Liver (tissue), 8 donors: ENCODE measurements at regions not wholly inside any gene's neighbourhood (a gene's known extent, or its start where the extent isn't known, plus 50 kb on each side); places are given as distances from the start of the nearest gene placed in this dataset.

Experiments
- DNase-seq: peaks from one replicate; pipeline ENCODE4 v3.0.0-alpha.2; 2017; ENCODE audit warnings: low spot score
- H3K27ac ChIP-seq, 2 donors: one replicate each; pipeline ENCODE4 v1.7.0; 2013; ENCODE audit warnings: inconsistent platforms in 2 of 2, low read length in 2 of 2, control low read depth in 1 of 2, low read depth in 1 of 2, mild to moderate bottlenecking in 1 of 2
- H3K27me3 ChIP-seq, 4 donors: one replicate each; pipeline versions ENCODE4 v1.6.1 to v1.7.0; 2013; ENCODE audit warnings: low read length in 3 of 4, inconsistent platforms in 1 of 4, mild to moderate bottlenecking in 1 of 4, moderate library complexity in 1 of 4; ENCODE audit not compliant: control insufficient read depth in 4 of 4, insufficient read depth in 4 of 4
- H3K36me3 ChIP-seq, 4 donors: one replicate each; pipeline versions ENCODE4 v1.6.1 to v1.7.0; 2013; ENCODE audit warnings: low read length in 3 of 4, mild to moderate bottlenecking in 3 of 4, low read depth in 1 of 4, moderate library complexity in 1 of 4; ENCODE audit not compliant: control insufficient read depth in 4 of 4, insufficient read depth in 3 of 4
- H3K4me1 ChIP-seq, 4 donors: one replicate each; pipeline versions ENCODE4 v1.6.1 to v1.7.0; 2013; ENCODE audit warnings: low read length in 3 of 4, mild to moderate bottlenecking in 3 of 4, moderate library complexity in 1 of 4; ENCODE audit not compliant: control insufficient read depth in 4 of 4, insufficient read depth in 4 of 4
- H3K4me3 ChIP-seq, 3 donors: one replicate each; pipeline versions ENCODE4 v1.6.1 to v1.7.0; 2013; ENCODE audit warnings: low read length in 3 of 3, control low read depth in 1 of 3, low read depth in 1 of 3, mild to moderate bottlenecking in 1 of 3
- H3K9ac ChIP-seq, 2 donors: one replicate each; pipeline ENCODE4 v1.7.0; 2013; ENCODE audit warnings: low read length in 2 of 2, mild to moderate bottlenecking in 2 of 2, moderate library complexity in 2 of 2, control low read depth in 1 of 2, low read depth in 1 of 2
- H3K9me3 ChIP-seq, 4 donors: one replicate each; pipeline versions ENCODE4 v1.6.1 to v1.7.0; 2013; ENCODE audit warnings: low read length in 3 of 4; ENCODE audit not compliant: control insufficient read depth in 4 of 4
- ATF3 ChIP-seq: IDR thresholded peaks from 2 replicates; pipeline ENCODE4 v1.6.1; 2016; ENCODE audit warnings: antibody characterized with exemption
- EGR1 ChIP-seq, 2 donors: IDR thresholded peaks; 2 replicates each; pipeline ENCODE4 v1.6.1; 2016 to 2018; ENCODE audit warnings: antibody characterized with exemption in 2 of 2, low read depth in 2 of 2
- FOXA1 ChIP-seq: IDR thresholded peaks from 2 replicates; pipeline ENCODE4 v1.6.1; 2016; ENCODE audit warnings: antibody characterized with exemption
- FOXA2 ChIP-seq: IDR thresholded peaks from 2 replicates; pipeline ENCODE4 v1.6.1; 2016; ENCODE audit warnings: antibody characterized with exemption
- GABPA ChIP-seq, 2 donors: IDR thresholded peaks in 1 of 2; conservative IDR thresholded peaks in 1 of 2; 2 replicates each; pipeline ENCODE4 v1.6.1; 2016; ENCODE audit warnings: antibody characterized with exemption in 2 of 2, mild to moderate bottlenecking in 1 of 2, moderate library complexity in 1 of 2
- HNF4A ChIP-seq, 2 donors: conservative IDR thresholded peaks; 2 replicates each; pipeline ENCODE4 v1.6.1; 2016; ENCODE audit warnings: antibody characterized with exemption in 2 of 2, mild to moderate bottlenecking in 2 of 2
- HNF4G ChIP-seq: IDR thresholded peaks from 2 replicates; pipeline ENCODE4 v1.6.1; 2016; ENCODE audit warnings: antibody characterized with exemption
- JUND ChIP-seq, 2 donors: IDR thresholded peaks; 2 replicates each; pipeline ENCODE4 v1.6.1; 2016; ENCODE audit warnings: antibody characterized with exemption in 2 of 2
- NR2F2 ChIP-seq: IDR thresholded peaks from 2 replicates; pipeline ENCODE4 v1.6.1; 2016; ENCODE audit warnings: antibody characterized with exemption
- RAD21 ChIP-seq, 2 donors: IDR thresholded peaks; 2 replicates each; pipeline ENCODE4 v1.6.1; 2016; ENCODE audit warnings: antibody characterized with exemption in 2 of 2, mild to moderate bottlenecking in 2 of 2
- RXRA ChIP-seq, 2 donors: IDR thresholded peaks; 2 replicates each; pipeline ENCODE4 v1.6.1; 2017 to 2018; ENCODE audit warnings: antibody characterized with exemption in 2 of 2, mild to moderate bottlenecking in 1 of 2
- SP1 ChIP-seq: IDR thresholded peaks from 2 replicates; pipeline ENCODE4 v1.6.1; 2018; ENCODE audit warnings: antibody characterized with exemption, mild to moderate bottlenecking
- TAF1 ChIP-seq: conservative IDR thresholded peaks from 2 replicates; pipeline ENCODE4 v1.6.1; 2016; ENCODE audit warnings: antibody characterized with exemption, mild to moderate bottlenecking
- YY1 ChIP-seq: IDR thresholded peaks from 2 replicates; pipeline ENCODE4 v1.6.1; 2016; ENCODE audit warnings: antibody characterized with exemption, mild to moderate bottlenecking
- ZBTB33 ChIP-seq: IDR thresholded peaks from 2 replicates; pipeline ENCODE4 v1.6.1; 2016; ENCODE audit warnings: antibody characterized with exemption
- WGBS: extraction: QIAGEN DNeasy Blood & Tissue Kit; methylation state at CpG from one replicate; pipeline ENCODE4 v1.1.7; 2013; 5-methylcytosine and 5-hydroxymethylcytosine counted together
- TF ChIP-seq, protein P1 (sequence below): fragments of 150-350 bp; IDR thresholded peaks from 2 replicates; pipeline ENCODE4 v1.5.1; 2017; ENCODE audit warnings: improper control_type of control experiment, low read depth, low read length; ENCODE audit not compliant: missing input control
- TF ChIP-seq, protein P2 (sequence below): IDR thresholded peaks from 2 replicates; pipeline ENCODE4 v1.6.1; 2016; ENCODE audit warnings: antibody characterized with exemption
- TF ChIP-seq, protein P3 (sequence below): IDR thresholded peaks from 2 replicates; pipeline ENCODE4 v1.6.1; 2016; ENCODE audit warnings: antibody characterized with exemption, mild to moderate bottlenecking
- donor health status: healthy.
- donor health status: healthy.
- donor health status: healthy.
- donor health status: healthy.
- donor health status: healthy.

- TF ChIP-seq GABPA (IDR thresholded peaks at IDR 0.05 in 1 of 2, conservative IDR thresholded peaks at IDR 0.05 in 1 of 2) (no peak), HNF4A (conservative IDR thresholded peaks at IDR 0.05) (no peak), FOXA1 (no peak), RAD21 (IDR thresholded peaks at IDR 0.05) (no peak), SP1 (no peak), EGR1 (IDR thresholded peaks at IDR 0.05; ENCODE audit: low read depth in 2 of 2) (no peak), JUND (IDR thresholded peaks at IDR 0.05) (no peak), YY1 (no peak), HNF4G (no peak), ATF3 (no peak), ZBTB33 (no peak), TAF1 (no peak), FOXA2 (no peak), RXRA (IDR thresholded peaks at IDR 0.05) (no peak), NR2F2 (no peak)
- TF ChIP-seq, protein P1, sequence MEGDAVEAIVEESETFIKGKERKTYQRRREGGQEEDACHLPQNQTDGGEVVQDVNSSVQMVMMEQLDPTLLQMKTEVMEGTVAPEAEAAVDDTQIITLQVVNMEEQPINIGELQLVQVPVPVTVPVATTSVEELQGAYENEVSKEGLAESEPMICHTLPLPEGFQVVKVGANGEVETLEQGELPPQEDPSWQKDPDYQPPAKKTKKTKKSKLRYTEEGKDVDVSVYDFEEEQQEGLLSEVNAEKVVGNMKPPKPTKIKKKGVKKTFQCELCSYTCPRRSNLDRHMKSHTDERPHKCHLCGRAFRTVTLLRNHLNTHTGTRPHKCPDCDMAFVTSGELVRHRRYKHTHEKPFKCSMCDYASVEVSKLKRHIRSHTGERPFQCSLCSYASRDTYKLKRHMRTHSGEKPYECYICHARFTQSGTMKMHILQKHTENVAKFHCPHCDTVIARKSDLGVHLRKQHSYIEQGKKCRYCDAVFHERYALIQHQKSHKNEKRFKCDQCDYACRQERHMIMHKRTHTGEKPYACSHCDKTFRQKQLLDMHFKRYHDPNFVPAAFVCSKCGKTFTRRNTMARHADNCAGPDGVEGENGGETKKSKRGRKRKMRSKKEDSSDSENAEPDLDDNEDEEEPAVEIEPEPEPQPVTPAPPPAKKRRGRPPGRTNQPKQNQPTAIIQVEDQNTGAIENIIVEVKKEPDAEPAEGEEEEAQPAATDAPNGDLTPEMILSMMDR = no peak
- TF ChIP-seq, protein P2, sequence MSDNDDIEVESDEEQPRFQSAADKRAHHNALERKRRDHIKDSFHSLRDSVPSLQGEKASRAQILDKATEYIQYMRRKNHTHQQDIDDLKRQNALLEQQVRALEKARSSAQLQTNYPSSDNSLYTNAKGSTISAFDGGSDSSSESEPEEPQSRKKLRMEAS = no peak
- TF ChIP-seq, protein P3, sequence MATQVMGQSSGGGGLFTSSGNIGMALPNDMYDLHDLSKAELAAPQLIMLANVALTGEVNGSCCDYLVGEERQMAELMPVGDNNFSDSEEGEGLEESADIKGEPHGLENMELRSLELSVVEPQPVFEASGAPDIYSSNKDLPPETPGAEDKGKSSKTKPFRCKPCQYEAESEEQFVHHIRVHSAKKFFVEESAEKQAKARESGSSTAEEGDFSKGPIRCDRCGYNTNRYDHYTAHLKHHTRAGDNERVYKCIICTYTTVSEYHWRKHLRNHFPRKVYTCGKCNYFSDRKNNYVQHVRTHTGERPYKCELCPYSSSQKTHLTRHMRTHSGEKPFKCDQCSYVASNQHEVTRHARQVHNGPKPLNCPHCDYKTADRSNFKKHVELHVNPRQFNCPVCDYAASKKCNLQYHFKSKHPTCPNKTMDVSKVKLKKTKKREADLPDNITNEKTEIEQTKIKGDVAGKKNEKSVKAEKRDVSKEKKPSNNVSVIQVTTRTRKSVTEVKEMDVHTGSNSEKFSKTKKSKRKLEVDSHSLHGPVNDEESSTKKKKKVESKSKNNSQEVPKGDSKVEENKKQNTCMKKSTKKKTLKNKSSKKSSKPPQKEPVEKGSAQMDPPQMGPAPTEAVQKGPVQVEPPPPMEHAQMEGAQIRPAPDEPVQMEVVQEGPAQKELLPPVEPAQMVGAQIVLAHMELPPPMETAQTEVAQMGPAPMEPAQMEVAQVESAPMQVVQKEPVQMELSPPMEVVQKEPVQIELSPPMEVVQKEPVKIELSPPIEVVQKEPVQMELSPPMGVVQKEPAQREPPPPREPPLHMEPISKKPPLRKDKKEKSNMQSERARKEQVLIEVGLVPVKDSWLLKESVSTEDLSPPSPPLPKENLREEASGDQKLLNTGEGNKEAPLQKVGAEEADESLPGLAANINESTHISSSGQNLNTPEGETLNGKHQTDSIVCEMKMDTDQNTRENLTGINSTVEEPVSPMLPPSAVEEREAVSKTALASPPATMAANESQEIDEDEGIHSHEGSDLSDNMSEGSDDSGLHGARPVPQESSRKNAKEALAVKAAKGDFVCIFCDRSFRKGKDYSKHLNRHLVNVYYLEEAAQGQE = no peak
- DNase-seq = no peak
- 67% methylated on average over 9 of the region's 9 CpGs for WGBS
- no peaks in the 10 kb centered on the region for H3K9me3 ChIP-seq
- no peaks in the 10 kb centered on the region for H3K36me3 ChIP-seq
- H3K27me3 ChIP-seq = peaks cover 0 to 4% (median 0%) of the 10 kb centered on the region in 4 donors
- no peaks in the 10 kb centered on the region for H3K4me1 ChIP-seq
- no peak overlapping the region for H3K27ac ChIP-seq
- H3K9ac ChIP-seq = no peak overlapping the region
- H3K4me3 ChIP-seq = no peak overlapping the region
Observed at GRCh38 chr10:35822316-35822715, 180.2 kb upstream of the FZD8 start.
